ENCODE measurements at regions not wholly inside any gene's neighbourhood (a gene's known extent, or its start where the extent isn't known, plus 50 kb on each side); places are given as distances from the start of the nearest gene placed in this dataset.
"Not testable (repeated sequence)": the region's sequence is repeated elsewhere in the genome, so short reads cannot be mapped to it uniquely, and the experiment has no call there.

DNA sequence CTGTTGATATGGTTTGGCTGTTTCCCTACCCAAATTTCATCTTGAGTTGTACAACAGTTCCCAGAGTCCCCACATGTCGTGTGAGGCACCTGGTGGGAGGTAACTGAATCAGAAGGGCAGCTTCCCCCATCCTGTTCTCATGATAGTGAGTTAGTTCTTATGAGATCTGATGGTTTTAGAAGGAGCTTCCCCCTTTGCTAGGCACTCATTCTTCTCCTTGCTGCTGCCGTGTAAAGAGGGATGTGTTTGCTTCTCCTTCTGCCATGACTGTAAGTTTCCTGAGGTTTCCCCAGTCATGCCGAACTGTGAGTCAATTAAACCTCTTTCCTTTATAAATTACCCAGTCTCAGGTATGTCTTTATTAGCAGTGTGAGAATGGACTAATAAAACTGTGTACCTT lies 54.7 kb upstream of the PPARGC1A start:
- TF ChIP-seq, protein P1, sequence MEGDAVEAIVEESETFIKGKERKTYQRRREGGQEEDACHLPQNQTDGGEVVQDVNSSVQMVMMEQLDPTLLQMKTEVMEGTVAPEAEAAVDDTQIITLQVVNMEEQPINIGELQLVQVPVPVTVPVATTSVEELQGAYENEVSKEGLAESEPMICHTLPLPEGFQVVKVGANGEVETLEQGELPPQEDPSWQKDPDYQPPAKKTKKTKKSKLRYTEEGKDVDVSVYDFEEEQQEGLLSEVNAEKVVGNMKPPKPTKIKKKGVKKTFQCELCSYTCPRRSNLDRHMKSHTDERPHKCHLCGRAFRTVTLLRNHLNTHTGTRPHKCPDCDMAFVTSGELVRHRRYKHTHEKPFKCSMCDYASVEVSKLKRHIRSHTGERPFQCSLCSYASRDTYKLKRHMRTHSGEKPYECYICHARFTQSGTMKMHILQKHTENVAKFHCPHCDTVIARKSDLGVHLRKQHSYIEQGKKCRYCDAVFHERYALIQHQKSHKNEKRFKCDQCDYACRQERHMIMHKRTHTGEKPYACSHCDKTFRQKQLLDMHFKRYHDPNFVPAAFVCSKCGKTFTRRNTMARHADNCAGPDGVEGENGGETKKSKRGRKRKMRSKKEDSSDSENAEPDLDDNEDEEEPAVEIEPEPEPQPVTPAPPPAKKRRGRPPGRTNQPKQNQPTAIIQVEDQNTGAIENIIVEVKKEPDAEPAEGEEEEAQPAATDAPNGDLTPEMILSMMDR (IDR thresholded peaks at IDR 0.05) = not testable (repeated sequence)
- not testable (repeated sequence) for TF ChIP-seq CBX2 (IDR thresholded peaks at IDR 0.05; ENCODE audit: borderline replicate concordance, low read depth); RNF2 (IDR thresholded peaks at IDR 0.05; ENCODE audit: borderline replicate concordance, low read depth); HDAC2 (IDR thresholded peaks at IDR 0.05)

Measured in A549 (cell line).